ENCODE measurements at regions not wholly inside any gene's neighbourhood (a gene's known extent, or its start where the extent isn't known, plus 50 kb on each side); places are given as distances from the start of the nearest gene placed in this dataset.

- TF ChIP-seq E2F6 (IDR thresholded peaks at IDR 0.05) = no peak
Measured at GRCh38 chr2:104598636-104599035, 255.3 kb upstream of the POU3F3 start (continued).

Data from H1 (cell line).